VCaP (cell line): ENCODE measurements at regions not wholly inside any gene's neighbourhood (a gene's known extent, or its start where the extent isn't known, plus 50 kb on each side); places are given as distances from the start of the nearest gene placed in this dataset.
"Not testable (repeated sequence)": the region's sequence is repeated elsewhere in the genome, so short reads cannot be mapped to it uniquely, and the experiment has no call there.

ENCODE experiments used
- H3K27ac ChIP-seq: fragments of 450-650 bp; 2 replicates; pipeline ENCODE4 v1.5.1; 2017
- CTCF ChIP-seq: fragments of 450-650 bp; conservative IDR thresholded peaks from 2 replicates; pipeline ENCODE4 v1.5.1; 2017; ENCODE audit warnings: mild to moderate bottlenecking, moderate library complexity

- peak; percentile 48 for TF ChIP-seq CTCF
- peak overlapping the region; percentile 69 for H3K27ac ChIP-seq
Measured at GRCh38 chr11:3476084-3476936, 97.4 kb upstream of the ZNF195 start.

GRCh38 chr11:3468963-3469362, 90.0 kb upstream of the ZNF195 start:
- not testable (repeated sequence) for H3K27ac ChIP-seq

GRCh38 chr11:3467599-3467998, 88.7 kb upstream of the ZNF195 start:
- H3K27ac ChIP-seq, result not testable (repeated sequence)

- not testable (repeated sequence) for H3K27ac ChIP-seq
Measured at GRCh38 chr11:3455666-3456065, 76.7 kb upstream of the ZNF195 start.

- peak; percentile 90 for TF ChIP-seq CTCF
- peak overlapping the region; percentile 16; the same call in 1 of the 2 replicates for H3K27ac ChIP-seq
Measured at GRCh38 chr11:3454844-3455243, 75.9 kb upstream of the ZNF195 start.

- peak overlapping the region; percentile 16 for H3K27ac ChIP-seq
Measured at GRCh38 chr11:3453596-3454256, 74.8 kb upstream of the ZNF195 start.

GRCh38 chr11:3450822-3451221, 71.9 kb upstream of the ZNF195 start:
- not testable (repeated sequence) for H3K27ac ChIP-seq

GRCh38 chr11:3445535-3445934, 66.6 kb upstream of the ZNF195 start:
- not testable (repeated sequence) for H3K27ac ChIP-seq

GRCh38 chr11:3444420-3444744, 65.4 kb upstream of the ZNF195 start:
- not testable (repeated sequence) for H3K27ac ChIP-seq

- not testable (repeated sequence) for H3K27ac ChIP-seq
Measured at GRCh38 chr11:3443700-3444419, 64.9 kb upstream of the ZNF195 start.

GRCh38 chr11:3437441-3437840, 58.5 kb upstream of the ZNF195 start:
- H3K27ac ChIP-seq, result not testable (repeated sequence)

- H3K27ac ChIP-seq, result no peak overlapping the region
- TF ChIP-seq CTCF, result no peak
Measured at GRCh38 chr11:3434976-3435375, 56.0 kb upstream of the ZNF195 start.

- H3K27ac ChIP-seq, result peak overlapping the region; percentile 21; the same call in 1 of the 2 replicates
Measured at GRCh38 chr11:3429191-3429590, 50.2 kb upstream of the ZNF195 start.
